ENCODE measurements at regions not wholly inside any gene's neighbourhood (a gene's known extent, or its start where the extent isn't known, plus 50 kb on each side); places are given as distances from the start of the nearest gene placed in this dataset.

GRCh38 chrX:114038358-114038757, 545.5 kb upstream of the HTR2C start:
- TF ChIP-seq CTCF (IDR thresholded peaks at IDR 0.05; ENCODE audit: insufficient read depth, low read length, poor library complexity, severe bottlenecking): no peak
- TF ChIP-seq EZH2phosphoT487 (conservative IDR thresholded peaks at IDR 0.05; ENCODE audit: low read length): no peak
